HS-27A (cell line): ENCODE measurements at regions not wholly inside any gene's neighbourhood (a gene's known extent, or its start where the extent isn't known, plus 50 kb on each side); places are given as distances from the start of the nearest gene placed in this dataset.

ENCODE experiments used
- DNase-seq: peaks from one replicate; pipeline ENCODE4 v3.0.0-alpha.2; 2012; ENCODE audit warnings: low read depth, missing footprints

GRCh38 chr6:19037607-19038006, 650.5 kb downstream of the RNF144B start:
- DNase-seq = no peak

GRCh38 chr6:19039287-19039686, 652.1 kb downstream of the RNF144B start:
- no peak for DNase-seq

- no peak for DNase-seq
These were observed 654.8 kb downstream of the RNF144B start for GRCh38 chr6:19041906-19042305.

- DNase-seq = no peak
These were observed 655.3 kb downstream of the RNF144B start for GRCh38 chr6:19042420-19042819.

GRCh38 chr6:19050765-19051164, 663.6 kb downstream of the RNF144B start:
- no peak for DNase-seq

- no peak for DNase-seq
These were observed 665.1 kb downstream of the RNF144B start for GRCh38 chr6:19052219-19052618.

GRCh38 chr6:19059102-19059501, 672.0 kb downstream of the RNF144B start:
- no peak for DNase-seq

GRCh38 chr6:19067165-19067564, 680.0 kb downstream of the RNF144B start:
- DNase-seq = no peak

- no peak for DNase-seq
These were observed 683.4 kb downstream of the RNF144B start for GRCh38 chr6:19070520-19070919.

GRCh38 chr6:19083801-19084200, 696.7 kb downstream of the RNF144B start:
- DNase-seq = no peak

- DNase-seq = no peak
These were observed 699.3 kb downstream of the RNF144B start for GRCh38 chr6:19086480-19086879.

GRCh38 chr6:19087296-19087695, 700.1 kb downstream of the RNF144B start:
- no peak for DNase-seq

- no peak for DNase-seq
These were observed 700.7 kb downstream of the RNF144B start for GRCh38 chr6:19087897-19088296.

- no peak for DNase-seq
These were observed 713.6 kb downstream of the RNF144B start for GRCh38 chr6:19100752-19101151.

GRCh38 chr6:19102936-19103335, 715.8 kb downstream of the RNF144B start:
- DNase-seq = no peak

GRCh38 chr6:19107468-19107867, 720.3 kb downstream of the RNF144B start:
- DNase-seq = no peak

GRCh38 chr6:19121521-19121920, 715.6 kb upstream of the ID4 start:
- no peak for DNase-seq

GRCh38 chr6:19127081-19127480, 710.1 kb upstream of the ID4 start:
- no peak for DNase-seq

GRCh38 chr6:19128701-19129100, 708.5 kb upstream of the ID4 start:
- no peak for DNase-seq

GRCh38 chr6:19135706-19136105, 701.5 kb upstream of the ID4 start:
- no peak for DNase-seq

- no peak for DNase-seq
These were observed 699.7 kb upstream of the ID4 start for GRCh38 chr6:19137505-19137904.

- DNase-seq = no peak
These were observed 694.9 kb upstream of the ID4 start for GRCh38 chr6:19142275-19142674.

GRCh38 chr6:19150307-19150706, 686.9 kb upstream of the ID4 start:
- no peak for DNase-seq

GRCh38 chr6:19153270-19153980, 683.7 kb upstream of the ID4 start:
- DNase-seq = no peak

GRCh38 chr6:19153981-19154295, 683.2 kb upstream of the ID4 start:
- no peak for DNase-seq
